Esophagus muscularis mucosa (tissue), 4 donors: ENCODE measurements at regions not wholly inside any gene's neighbourhood (a gene's known extent, or its start where the extent isn't known, plus 50 kb on each side); places are given as distances from the start of the nearest gene placed in this dataset.

Experiments used
- EP300 ChIP-seq: sonication (generic); formaldehyde crosslinking; IDR thresholded peaks from one replicate; pipeline ENCODE4 v1.6.1; 2017; ENCODE audit warnings: antibody characterized with exemption
- POLR2A ChIP-seq: fragments of 450-650 bp; IDR thresholded peaks from one replicate; pipeline ENCODE4 v1.6.1; 2017; ENCODE audit warnings: antibody characterized with exemption, moderate library complexity, mild to moderate bottlenecking, low read depth
- TF ChIP-seq, protein P1 (sequence below), 3 experiments: fragments of 200-600 bp in 2 of 3; fragments of 450-650 bp in 1 of 3; sonication (generic) in 2 of 3; IDR thresholded peaks; one replicate each; pipeline ENCODE4 v1.5.1; 2017 to 2019; ENCODE audit warnings: antibody characterized with exemption in 3 of 3, mild to moderate bottlenecking in 2 of 3, moderate library complexity in 1 of 3

DNA sequence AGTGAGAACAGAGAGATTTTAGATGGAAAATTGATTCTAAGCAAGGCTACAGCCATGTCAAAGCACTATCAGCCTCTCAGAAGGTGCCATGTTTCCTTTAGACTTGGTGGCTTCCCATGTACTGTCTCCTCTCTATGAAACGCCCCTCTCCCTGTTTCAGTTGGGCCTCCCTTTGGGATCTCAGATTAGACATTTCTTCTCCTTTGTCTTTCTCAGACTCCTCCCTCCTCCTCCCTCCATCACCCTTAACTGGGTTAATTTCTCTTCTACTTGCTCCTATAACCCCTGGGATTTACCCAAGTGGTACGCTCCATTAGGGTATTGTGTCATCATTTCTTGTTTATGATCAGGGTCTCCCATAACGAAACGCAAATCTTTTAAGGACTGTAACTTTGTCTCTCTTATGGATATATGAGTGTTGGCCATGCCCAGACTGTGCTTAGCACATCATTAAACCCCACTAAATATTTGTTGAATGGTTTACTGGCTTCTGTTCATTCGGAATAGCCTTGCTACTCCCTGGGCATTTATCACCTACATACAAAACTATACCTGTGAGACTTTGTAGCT, 106.8 kb downstream of the FAM9B start:
- TF ChIP-seq, protein P1, sequence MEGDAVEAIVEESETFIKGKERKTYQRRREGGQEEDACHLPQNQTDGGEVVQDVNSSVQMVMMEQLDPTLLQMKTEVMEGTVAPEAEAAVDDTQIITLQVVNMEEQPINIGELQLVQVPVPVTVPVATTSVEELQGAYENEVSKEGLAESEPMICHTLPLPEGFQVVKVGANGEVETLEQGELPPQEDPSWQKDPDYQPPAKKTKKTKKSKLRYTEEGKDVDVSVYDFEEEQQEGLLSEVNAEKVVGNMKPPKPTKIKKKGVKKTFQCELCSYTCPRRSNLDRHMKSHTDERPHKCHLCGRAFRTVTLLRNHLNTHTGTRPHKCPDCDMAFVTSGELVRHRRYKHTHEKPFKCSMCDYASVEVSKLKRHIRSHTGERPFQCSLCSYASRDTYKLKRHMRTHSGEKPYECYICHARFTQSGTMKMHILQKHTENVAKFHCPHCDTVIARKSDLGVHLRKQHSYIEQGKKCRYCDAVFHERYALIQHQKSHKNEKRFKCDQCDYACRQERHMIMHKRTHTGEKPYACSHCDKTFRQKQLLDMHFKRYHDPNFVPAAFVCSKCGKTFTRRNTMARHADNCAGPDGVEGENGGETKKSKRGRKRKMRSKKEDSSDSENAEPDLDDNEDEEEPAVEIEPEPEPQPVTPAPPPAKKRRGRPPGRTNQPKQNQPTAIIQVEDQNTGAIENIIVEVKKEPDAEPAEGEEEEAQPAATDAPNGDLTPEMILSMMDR (IDR thresholded peaks at IDR 0.05), result no peak
- no peak for TF ChIP-seq EP300
- TF ChIP-seq POLR2A, result no peak
